Neural progenitor cell (in vitro differentiated cells): ENCODE measurements at regions not wholly inside any gene's neighbourhood (a gene's known extent, or its start where the extent isn't known, plus 50 kb on each side); places are given as distances from the start of the nearest gene placed in this dataset.

ENCODE experiments used
- DNase-seq: peaks from one replicate; pipeline ENCODE4 v3.0.0-alpha.2; 2016; ENCODE audit warnings: low spot score
- H2AFZ ChIP-seq: fragments of 200-600 bp; sonication (generic); replicated peaks from 2 replicates; pipeline ENCODE4 v1.6.1; 2016; ENCODE audit warnings: antibody characterized with exemption
- H3F3A ChIP-seq: fragments of 200-600 bp; sonication (generic); 2 replicates; pipeline ENCODE4 v1.6.1; 2016; ENCODE audit warnings: antibody characterized with exemption, low read depth
- H3K27ac ChIP-seq: fragments of 200-600 bp; sonication (generic); 2 replicates; pipeline ENCODE4 v1.5.1; 2016; ENCODE audit warnings: mild to moderate bottlenecking
- H3K27me3 ChIP-seq: fragments of 200-600 bp; sonication (generic); 2 replicates; pipeline ENCODE4 v1.6.1; 2016; ENCODE audit warnings: mild to moderate bottlenecking, moderate library complexity
- H3K36me3 ChIP-seq: fragments of 200-600 bp; sonication (generic); 2 replicates; pipeline ENCODE4 v1.5.1; 2016
- H3K4me1 ChIP-seq: fragments of 200-600 bp; sonication (generic); 2 replicates; pipeline ENCODE4 v1.6.1; 2016; ENCODE audit warnings: mixed run types
- H3K4me2 ChIP-seq: fragments of 200-600 bp; sonication (generic); 2 replicates; pipeline ENCODE4 v1.6.1; 2016
- H3K4me3 ChIP-seq: fragments of 200-600 bp; sonication (generic); 2 replicates; pipeline ENCODE4 v1.5.1; 2016
- H3K79me2 ChIP-seq: fragments of 200-600 bp; sonication (generic); 2 replicates; pipeline ENCODE4 v1.6.1; 2016; ENCODE audit warnings: low read depth
- H3K9ac ChIP-seq: fragments of 200-600 bp; sonication (generic); 2 replicates; pipeline ENCODE4 v1.6.1; 2016
- H3K9me3 ChIP-seq: fragments of 200-600 bp; sonication (generic); 2 replicates; pipeline ENCODE4 v1.5.1; 2016; ENCODE audit warnings: low read depth
- H4K20me1 ChIP-seq: fragments of 200-600 bp; sonication (generic); 2 replicates; pipeline ENCODE4 v1.6.1; 2016; ENCODE audit warnings: low read depth
- H3K27ac Mint-ChIP-seq: 3 replicates; pipeline ENCODE4 v1.8.0; 2021; ENCODE audit warnings: mixed read lengths
- H3K27me3 Mint-ChIP-seq: 2 replicates; pipeline ENCODE4 v1.8.0; 2022; ENCODE audit warnings: low read depth, mild to moderate bottlenecking, inconsistent platforms, moderate library complexity, mixed read lengths; ENCODE audit not compliant: insufficient read depth
- H3K36me3 Mint-ChIP-seq: 3 replicates; pipeline ENCODE4 v1.8.0; 2021; ENCODE audit warnings: mixed read lengths
- H3K4me1 Mint-ChIP-seq: 3 replicates; pipeline ENCODE4 v1.8.0; 2021; ENCODE audit warnings: mixed read lengths
- H3K4me3 Mint-ChIP-seq: 3 replicates; pipeline ENCODE4 v1.8.0; 2021; ENCODE audit warnings: mild to moderate bottlenecking, moderate library complexity, mixed read lengths
- H3K9me3 Mint-ChIP-seq: 3 replicates; pipeline ENCODE4 v1.8.0; 2020; ENCODE audit warnings: mixed read lengths
- CTCF ChIP-seq: fragments of 200-600 bp; sonication (generic); IDR thresholded peaks from 2 replicates; pipeline ENCODE4 v1.5.1; 2017; ENCODE audit warnings: antibody characterized with exemption, mild to moderate bottlenecking
- EZH2 ChIP-seq: fragments of 200-600 bp; sonication (generic); IDR thresholded peaks from 2 replicates; pipeline ENCODE4 v1.6.1; 2017; ENCODE audit warnings: antibody characterized with exemption, mild to moderate bottlenecking, moderate library complexity
- EZH2phosphoT487 ChIP-seq: fragments of 200-600 bp; sonication (generic); IDR thresholded peaks from 2 replicates; pipeline ENCODE4 v1.6.1; 2017; ENCODE audit warnings: antibody characterized with exemption

- Histone ChIP-seq H3K36me3 (no peaks in the 10 kb centered on the region), H4K20me1 (no peaks in the 10 kb centered on the region), H2AFZ (no peak overlapping the region), H3K27ac (no peak overlapping the region), H3K79me2 (no peaks in the 10 kb centered on the region), H3F3A (no peaks in the 10 kb centered on the region), H3K9me3 (peaks cover 4% of the 10 kb centered on the region), H3K4me3 (no peak overlapping the region), H3K27me3 (no peaks in the 10 kb centered on the region), H3K4me2 (no peak overlapping the region), H3K4me1 (no peaks in the 10 kb centered on the region), H3K9ac (no peak overlapping the region)
- Mint-ChIP-seq H3K4me3 (no peak overlapping the region), H3K36me3 (no peaks in the 10 kb centered on the region), H3K27me3 (no peaks in the 10 kb centered on the region), H3K4me1 (no peaks in the 10 kb centered on the region), H3K9me3 (no peaks in the 10 kb centered on the region), H3K27ac (no peak overlapping the region)
- no peak for DNase-seq
- no peak for TF ChIP-seq EZH2
Measured at GRCh38 chrX:20479896-20480295, 213.2 kb upstream of the RPS6KA3 start.

GRCh38 chrX:20479048-20479447 lies 212.3 kb upstream of the RPS6KA3 start:
- Histone ChIP-seq H3K4me3 (no peak overlapping the region), H3K4me1 (no peaks in the 10 kb centered on the region), H2AFZ (no peak overlapping the region), H4K20me1 (no peaks in the 10 kb centered on the region), H3K27me3 (no peaks in the 10 kb centered on the region), H3K9me3 (peaks cover 4% of the 10 kb centered on the region), H3K27ac (no peak overlapping the region), H3K9ac (no peak overlapping the region), H3K36me3 (no peaks in the 10 kb centered on the region), H3K4me2 (no peak overlapping the region), H3K79me2 (no peaks in the 10 kb centered on the region), H3F3A (no peaks in the 10 kb centered on the region)
- Mint-ChIP-seq H3K4me1 (no peaks in the 10 kb centered on the region), H3K27ac (no peak overlapping the region), H3K27me3 (no peaks in the 10 kb centered on the region), H3K4me3 (no peak overlapping the region), H3K9me3 (no peaks in the 10 kb centered on the region), H3K36me3 (no peaks in the 10 kb centered on the region)
- no peak for DNase-seq
- TF ChIP-seq CTCF, result no peak
- no peak for TF ChIP-seq EZH2
- no peak for TF ChIP-seq EZH2phosphoT487

DNA sequence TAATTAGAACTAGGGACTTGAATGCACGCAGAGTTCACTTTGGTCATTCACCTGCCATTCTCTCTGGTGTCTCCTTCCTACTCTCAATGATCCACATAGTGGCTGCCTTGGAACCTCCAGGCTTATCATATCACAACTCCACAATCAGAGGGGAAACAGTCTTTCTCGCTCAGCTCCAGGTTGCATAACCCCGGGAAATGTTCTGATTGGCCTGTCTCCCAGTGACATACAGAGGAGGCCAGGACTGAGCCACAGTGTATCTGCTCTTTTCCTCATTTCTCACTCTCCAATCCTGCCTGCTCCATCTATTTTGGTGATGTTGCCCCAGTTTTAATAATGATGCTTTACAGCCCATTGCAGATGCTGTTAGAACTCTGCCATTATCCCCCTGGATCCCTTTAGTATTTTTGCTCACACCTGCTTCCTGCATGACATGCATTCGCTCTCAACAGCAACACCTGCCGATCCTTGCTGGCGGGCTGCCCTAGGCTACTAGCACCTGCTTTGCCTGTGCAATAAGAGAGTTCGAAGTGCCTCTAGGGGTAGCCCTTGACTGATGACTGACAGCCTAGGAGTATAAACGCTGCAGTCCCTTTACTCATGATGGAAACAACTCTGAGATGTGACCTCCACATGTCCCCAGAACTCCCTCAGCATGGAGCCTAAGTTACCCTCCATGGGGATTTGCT lies 211.3 kb upstream of the RPS6KA3 start:
- Histone ChIP-seq H4K20me1 (no peaks in the 10 kb centered on the region), H3K4me2 (no peak overlapping the region), H3F3A (no peaks in the 10 kb centered on the region), H3K27me3 (no peaks in the 10 kb centered on the region), H3K4me3 (no peak overlapping the region), H3K9ac (no peak overlapping the region), H3K4me1 (no peaks in the 10 kb centered on the region), H2AFZ (no peak overlapping the region), H3K36me3 (no peaks in the 10 kb centered on the region), H3K27ac (no peak overlapping the region), H3K9me3 (no peaks in the 10 kb centered on the region), H3K79me2 (no peaks in the 10 kb centered on the region)
- no peaks in the 10 kb centered on the region for H3K9me3 Mint-ChIP-seq
- H3K4me3 Mint-ChIP-seq, result no peak overlapping the region
- no peaks in the 10 kb centered on the region for H3K27me3 Mint-ChIP-seq
- no peak for DNase-seq
- H3K36me3 Mint-ChIP-seq, result no peaks in the 10 kb centered on the region
- H3K4me1 Mint-ChIP-seq, result no peaks in the 10 kb centered on the region
- TF ChIP-seq CTCF, result no peak
- TF ChIP-seq EZH2phosphoT487, result no peak
- no peak for TF ChIP-seq EZH2
- H3K27ac Mint-ChIP-seq, result no peak overlapping the region

DNA sequence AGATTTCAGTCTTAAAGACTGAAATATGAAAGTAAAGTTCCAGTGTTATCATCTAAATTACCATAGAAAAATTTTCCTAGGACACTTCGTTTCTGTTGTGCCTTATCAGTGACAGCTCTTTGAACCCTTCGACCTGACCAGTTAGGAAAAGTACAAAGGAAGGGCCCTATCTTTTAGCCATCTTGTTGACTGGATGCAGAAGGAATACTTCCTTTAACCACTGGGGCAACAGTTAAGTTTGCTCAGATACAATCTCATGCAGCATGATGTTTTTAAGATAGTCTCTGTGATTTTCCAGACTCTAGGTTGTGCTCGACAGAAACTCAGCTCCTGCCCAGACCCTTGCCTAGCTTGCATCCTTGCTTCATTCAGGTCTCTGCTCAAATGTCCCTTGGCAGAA lies 210.5 kb upstream of the RPS6KA3 start:
- H3K36me3 Mint-ChIP-seq, result no peaks in the 10 kb centered on the region
- no peaks in the 10 kb centered on the region for H3K79me2 ChIP-seq
- no peak overlapping the region for H2AFZ ChIP-seq
- H3K4me3 ChIP-seq, result no peak overlapping the region
- no peak for TF ChIP-seq EZH2
- no peak for TF ChIP-seq CTCF
- TF ChIP-seq EZH2phosphoT487, result no peak
- H4K20me1 ChIP-seq, result no peaks in the 10 kb centered on the region
- no peak overlapping the region for H3K27ac Mint-ChIP-seq
- no peaks in the 10 kb centered on the region for H3K9me3 ChIP-seq
- no peaks in the 10 kb centered on the region for H3F3A ChIP-seq
- H3K9me3 Mint-ChIP-seq, result no peaks in the 10 kb centered on the region
- no peaks in the 10 kb centered on the region for H3K36me3 ChIP-seq
- no peak overlapping the region for H3K27ac ChIP-seq
- no peaks in the 10 kb centered on the region for H3K27me3 Mint-ChIP-seq
- no peaks in the 10 kb centered on the region for H3K4me1 Mint-ChIP-seq
- no peak overlapping the region for H3K9ac ChIP-seq
- H3K27me3 ChIP-seq, result no peaks in the 10 kb centered on the region
- H3K4me3 Mint-ChIP-seq, result no peak overlapping the region
- H3K4me2 ChIP-seq, result no peak overlapping the region
- no peaks in the 10 kb centered on the region for H3K4me1 ChIP-seq
- DNase-seq, result no peak
